ENCODE measurements at regions not wholly inside any gene's neighbourhood (a gene's known extent, or its start where the extent isn't known, plus 50 kb on each side); places are given as distances from the start of the nearest gene placed in this dataset.

DNA sequence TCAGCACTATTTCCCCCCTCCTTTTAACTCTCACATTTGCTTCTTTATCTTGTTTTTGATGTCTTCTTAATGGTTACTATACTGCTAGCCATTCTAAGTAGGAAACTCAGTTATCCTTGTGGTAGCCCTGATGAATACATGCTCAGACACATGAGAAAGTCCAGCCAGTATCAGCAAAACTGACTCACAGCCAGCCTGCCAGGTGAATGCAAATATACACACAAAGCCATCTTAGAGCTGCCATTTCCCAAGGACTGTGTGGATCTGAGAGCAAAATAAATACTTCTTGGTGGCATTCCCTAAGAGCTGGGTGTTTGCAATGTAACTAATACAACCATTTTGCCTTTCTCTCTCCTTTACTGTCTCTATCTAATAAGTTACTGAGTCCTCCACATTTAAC, 455.2 kb downstream of the CCER1 start:
- Histone ChIP-seq H3K4me2 (ENCODE audit: low read length) (no peak overlapping the region), H3K4me1 (ENCODE audit: control insufficient read depth, insufficient read depth, low read length) (no peaks in the 10 kb centered on the region), H3K9me3 (replicated peaks; ENCODE audit: low read length) (no peaks in the 10 kb centered on the region), H3K9ac (ENCODE audit: low read depth, low read length) (no peak overlapping the region), H3K4me3 (ENCODE audit: low read length) (no peak overlapping the region), H3K27me3 (ENCODE audit: control insufficient read depth, insufficient read depth, low read length) (no peaks in the 10 kb centered on the region), H3K36me3 (ENCODE audit: insufficient read depth, low read length) (no peaks in the 10 kb centered on the region)

DNA sequence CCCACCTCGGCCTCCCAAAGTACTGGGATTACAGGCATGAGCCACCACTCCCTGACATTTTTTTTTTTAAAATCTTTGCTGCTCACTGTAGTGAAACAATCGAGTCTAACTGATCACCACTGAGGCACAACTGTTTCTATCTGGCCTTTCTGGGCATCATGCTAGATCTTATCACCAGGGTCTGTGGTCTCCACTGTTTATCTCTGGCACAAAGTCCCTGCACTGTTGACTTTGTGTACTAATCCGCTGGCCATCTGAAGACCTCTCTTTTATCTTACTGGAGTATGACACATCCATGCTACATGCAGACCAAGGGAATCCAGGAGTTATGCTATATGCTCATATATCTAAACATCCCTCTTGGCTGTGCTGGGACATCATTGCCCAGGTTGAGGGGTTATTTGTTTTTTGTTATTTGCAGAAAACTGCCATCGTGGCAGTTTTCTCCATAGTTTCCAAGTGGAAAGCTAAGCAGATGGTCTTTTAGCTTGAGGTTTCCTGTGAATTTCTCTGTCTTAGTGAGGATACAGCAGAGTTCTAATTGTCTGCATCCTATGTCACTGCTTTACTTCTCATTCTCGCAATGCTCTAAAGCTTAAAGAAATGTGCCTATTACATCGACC, 456.9 kb downstream of the CCER1 start:
- H3K4me2 ChIP-seq (ENCODE audit: low read length), result no peak overlapping the region
- no peaks in the 10 kb centered on the region for H3K36me3 ChIP-seq (ENCODE audit: insufficient read depth, low read length)
- H3K4me1 ChIP-seq (ENCODE audit: control insufficient read depth, insufficient read depth, low read length), result no peaks in the 10 kb centered on the region
- no peak overlapping the region for H3K9ac ChIP-seq (ENCODE audit: low read depth, low read length)
- no peak overlapping the region for H3K4me3 ChIP-seq (ENCODE audit: low read length)
- H3K9me3 ChIP-seq (replicated peaks; ENCODE audit: low read length), result no peaks in the 10 kb centered on the region
- H3K27me3 ChIP-seq (ENCODE audit: control insufficient read depth, insufficient read depth, low read length), result no peaks in the 10 kb centered on the region

DNA sequence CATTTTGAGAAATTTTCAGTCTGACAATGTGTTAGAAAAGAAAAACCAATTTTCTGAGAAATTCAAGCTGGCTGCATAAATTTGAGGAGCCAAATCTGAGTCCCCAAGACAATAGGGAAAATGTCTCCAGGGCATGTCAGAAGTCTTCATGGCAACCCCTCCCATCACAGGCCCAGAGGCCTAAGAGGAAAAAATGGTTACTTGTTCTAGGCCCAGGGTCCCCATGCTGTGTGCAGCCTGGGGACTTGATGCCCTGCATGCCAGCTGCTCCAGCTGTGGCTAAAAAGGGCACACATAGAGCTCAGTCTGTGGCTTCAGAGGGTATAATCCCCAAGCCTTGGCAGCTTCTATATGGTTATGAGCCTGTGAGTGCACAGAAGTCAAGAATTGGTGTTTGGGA, 464.6 kb downstream of the CCER1 start:
- H3K9ac ChIP-seq (ENCODE audit: low read depth, low read length), result no peak overlapping the region
- H3K4me1 ChIP-seq (ENCODE audit: control insufficient read depth, insufficient read depth, low read length), result no peaks in the 10 kb centered on the region
- no peak overlapping the region for H3K4me2 ChIP-seq (ENCODE audit: low read length)
- no peak overlapping the region for H3K4me3 ChIP-seq (ENCODE audit: low read length)
- no peaks in the 10 kb centered on the region for H3K9me3 ChIP-seq (replicated peaks; ENCODE audit: low read length)
- H3K27me3 ChIP-seq (ENCODE audit: control insufficient read depth, insufficient read depth, low read length), result no peaks in the 10 kb centered on the region
- H3K36me3 ChIP-seq (ENCODE audit: insufficient read depth, low read length), result no peaks in the 10 kb centered on the region

DNA sequence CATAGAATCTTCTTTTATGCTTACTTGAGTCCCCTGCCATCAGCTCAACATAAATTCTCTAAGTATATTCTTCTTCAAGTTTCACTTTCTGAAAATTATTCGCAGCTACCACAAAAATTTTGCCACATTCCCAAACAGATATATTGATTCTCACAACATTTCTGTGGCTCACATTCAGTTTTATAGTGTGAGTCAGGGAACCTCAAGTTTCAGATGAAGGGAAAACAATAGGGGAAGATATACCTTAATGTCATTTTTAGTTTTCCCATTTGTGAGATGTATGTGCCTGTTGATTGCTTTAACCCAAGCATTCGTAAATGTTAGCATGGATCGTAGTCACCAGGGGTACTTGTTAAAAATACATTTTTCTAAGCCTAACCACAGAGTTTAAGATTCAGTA, 465.8 kb downstream of the CCER1 start:
- Histone ChIP-seq H3K27me3 (ENCODE audit: control insufficient read depth, insufficient read depth, low read length) (no peaks in the 10 kb centered on the region), H3K4me1 (ENCODE audit: control insufficient read depth, insufficient read depth, low read length) (no peaks in the 10 kb centered on the region), H3K9me3 (replicated peaks; ENCODE audit: low read length) (no peaks in the 10 kb centered on the region), H3K9ac (ENCODE audit: low read depth, low read length) (no peak overlapping the region), H3K36me3 (ENCODE audit: insufficient read depth, low read length) (no peaks in the 10 kb centered on the region), H3K4me3 (ENCODE audit: low read length) (no peak overlapping the region), H3K4me2 (ENCODE audit: low read length) (no peak overlapping the region)

DNA sequence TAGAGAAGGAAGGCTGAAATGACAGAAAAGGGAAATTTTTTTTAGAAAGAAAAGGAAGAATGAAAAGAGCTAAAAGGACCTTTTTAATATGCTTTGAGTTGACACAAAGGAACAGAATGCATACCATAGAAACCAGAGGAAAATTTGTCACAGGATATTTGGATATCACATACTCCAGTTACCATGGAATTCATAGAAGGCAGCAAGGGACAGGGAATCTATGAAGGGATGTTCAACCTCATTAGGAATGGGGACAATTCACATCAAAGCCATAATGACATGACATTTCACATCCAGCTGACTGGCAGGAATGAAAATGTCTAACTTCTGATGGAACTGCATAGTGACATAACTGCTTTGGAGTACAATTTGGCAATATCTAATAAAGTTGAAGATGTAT, 469.4 kb downstream of the CCER1 start:
- Histone ChIP-seq H3K36me3 (ENCODE audit: insufficient read depth, low read length) (no peaks in the 10 kb centered on the region), H3K9ac (ENCODE audit: low read depth, low read length) (no peak overlapping the region), H3K4me3 (ENCODE audit: low read length) (no peak overlapping the region), H3K4me2 (ENCODE audit: low read length) (no peak overlapping the region), H3K9me3 (replicated peaks; ENCODE audit: low read length) (no peaks in the 10 kb centered on the region), H3K4me1 (ENCODE audit: control insufficient read depth, insufficient read depth, low read length) (no peaks in the 10 kb centered on the region), H3K27me3 (ENCODE audit: control insufficient read depth, insufficient read depth, low read length) (no peaks in the 10 kb centered on the region)

DNA sequence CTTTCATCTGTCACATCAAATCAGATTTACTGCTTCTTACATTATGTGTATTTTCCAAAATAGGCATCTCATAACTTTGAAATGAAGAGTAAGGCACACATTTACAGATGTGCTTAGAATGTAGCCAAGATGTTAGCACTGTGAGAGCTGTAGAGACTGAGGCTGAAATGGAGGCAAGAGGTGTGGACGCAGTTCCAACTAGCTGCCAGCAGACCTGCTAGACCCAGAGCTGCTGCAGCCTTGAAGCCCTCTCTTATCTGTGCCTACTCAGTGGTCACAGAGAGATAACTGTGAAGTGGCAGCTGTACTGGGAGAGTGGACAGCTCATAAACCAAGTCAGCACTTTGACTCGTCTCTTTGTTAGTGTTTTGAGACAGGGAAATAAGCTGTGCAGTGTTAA, 470.9 kb downstream of the CCER1 start:
- Histone ChIP-seq H3K4me1 (ENCODE audit: control insufficient read depth, insufficient read depth, low read length) (no peaks in the 10 kb centered on the region), H3K9ac (ENCODE audit: low read depth, low read length) (no peak overlapping the region), H3K4me3 (ENCODE audit: low read length) (no peak overlapping the region), H3K36me3 (ENCODE audit: insufficient read depth, low read length) (no peaks in the 10 kb centered on the region), H3K27me3 (ENCODE audit: control insufficient read depth, insufficient read depth, low read length) (no peaks in the 10 kb centered on the region), H3K9me3 (replicated peaks; ENCODE audit: low read length) (no peaks in the 10 kb centered on the region), H3K4me2 (ENCODE audit: low read length) (no peak overlapping the region)

DNA sequence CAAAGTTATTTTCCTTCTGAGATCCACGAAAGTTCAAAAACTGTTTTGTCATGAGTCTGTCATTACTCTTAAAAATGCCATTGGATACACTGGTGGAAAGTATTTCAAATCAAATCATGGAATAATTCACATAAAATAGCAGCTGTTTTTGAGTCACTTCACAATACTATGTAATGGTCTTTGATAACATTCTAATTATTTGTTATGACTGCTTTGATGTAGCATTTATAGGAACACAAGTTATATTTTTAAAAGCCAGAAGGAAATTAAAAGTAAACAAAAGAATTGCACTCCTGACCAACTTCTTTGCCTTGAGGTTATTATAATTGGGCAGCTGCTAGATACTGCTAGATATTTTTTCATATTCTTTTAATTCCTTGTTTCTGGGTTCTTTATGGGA, 473.2 kb downstream of the CCER1 start:
- no peak overlapping the region for H3K4me2 ChIP-seq (ENCODE audit: low read length)
- no peaks in the 10 kb centered on the region for H3K4me1 ChIP-seq (ENCODE audit: control insufficient read depth, insufficient read depth, low read length)
- no peak overlapping the region for H3K9ac ChIP-seq (ENCODE audit: low read depth, low read length)
- no peaks in the 10 kb centered on the region for H3K27me3 ChIP-seq (ENCODE audit: control insufficient read depth, insufficient read depth, low read length)
- H3K4me3 ChIP-seq (ENCODE audit: low read length), result no peak overlapping the region
- no peaks in the 10 kb centered on the region for H3K9me3 ChIP-seq (replicated peaks; ENCODE audit: low read length)
- H3K36me3 ChIP-seq (ENCODE audit: insufficient read depth, low read length), result no peaks in the 10 kb centered on the region

DNA sequence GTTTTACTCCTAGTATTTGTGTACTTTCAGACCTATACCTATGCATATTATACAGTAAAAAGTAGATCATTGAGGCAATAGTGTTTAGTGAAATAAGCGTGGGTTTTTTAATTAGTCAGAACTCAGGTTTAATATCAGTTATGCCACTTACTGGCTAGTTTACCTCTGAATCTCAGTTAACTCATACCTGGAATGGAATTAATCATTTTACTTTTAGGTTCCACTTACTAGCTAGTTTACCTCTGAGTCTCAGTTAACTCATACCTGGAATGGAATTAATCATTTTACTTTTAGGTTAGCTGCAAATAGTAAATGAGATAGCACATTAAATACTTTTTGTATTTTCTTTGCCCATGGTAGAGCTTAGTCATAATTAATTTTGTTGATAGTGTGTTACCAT, 475.7 kb downstream of the CCER1 start:
- no peak overlapping the region for H3K4me2 ChIP-seq (ENCODE audit: low read length)
- no peaks in the 10 kb centered on the region for H3K9me3 ChIP-seq (replicated peaks; ENCODE audit: low read length)
- no peaks in the 10 kb centered on the region for H3K27me3 ChIP-seq (ENCODE audit: control insufficient read depth, insufficient read depth, low read length)
- H3K36me3 ChIP-seq (ENCODE audit: insufficient read depth, low read length), result no peaks in the 10 kb centered on the region
- no peak overlapping the region for H3K4me3 ChIP-seq (ENCODE audit: low read length)
- no peak overlapping the region for H3K9ac ChIP-seq (ENCODE audit: low read depth, low read length)
- H3K4me1 ChIP-seq (ENCODE audit: control insufficient read depth, insufficient read depth, low read length), result no peaks in the 10 kb centered on the region

DNA sequence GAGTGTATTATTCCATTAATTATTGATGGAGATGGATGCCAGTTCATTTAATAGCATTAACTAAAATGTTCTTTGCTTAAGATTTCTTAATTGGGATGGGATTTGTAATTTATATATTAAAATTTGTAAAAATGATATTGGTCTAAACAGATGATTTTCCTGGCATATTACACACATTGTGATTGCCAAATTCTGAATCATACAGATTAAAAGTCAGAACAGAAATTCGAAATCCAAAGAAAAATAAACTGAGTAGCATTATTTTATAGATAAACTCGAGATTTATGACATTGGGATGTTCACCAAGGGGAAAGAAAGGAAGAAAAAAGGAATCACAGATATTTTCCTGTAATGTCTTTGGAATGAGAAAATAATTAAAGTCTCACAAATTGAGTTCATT, 481.1 kb downstream of the CCER1 start:
- Histone ChIP-seq H3K4me2 (ENCODE audit: low read length) (no peak overlapping the region), H3K27me3 (ENCODE audit: control insufficient read depth, insufficient read depth, low read length) (no peaks in the 10 kb centered on the region), H3K4me3 (ENCODE audit: low read length) (no peak overlapping the region), H3K36me3 (ENCODE audit: insufficient read depth, low read length) (no peaks in the 10 kb centered on the region), H3K9ac (ENCODE audit: low read depth, low read length) (no peak overlapping the region), H3K9me3 (replicated peaks; ENCODE audit: low read length) (no peaks in the 10 kb centered on the region), H3K4me1 (ENCODE audit: control insufficient read depth, insufficient read depth, low read length) (peaks cover 4% of the 10 kb centered on the region)

DNA sequence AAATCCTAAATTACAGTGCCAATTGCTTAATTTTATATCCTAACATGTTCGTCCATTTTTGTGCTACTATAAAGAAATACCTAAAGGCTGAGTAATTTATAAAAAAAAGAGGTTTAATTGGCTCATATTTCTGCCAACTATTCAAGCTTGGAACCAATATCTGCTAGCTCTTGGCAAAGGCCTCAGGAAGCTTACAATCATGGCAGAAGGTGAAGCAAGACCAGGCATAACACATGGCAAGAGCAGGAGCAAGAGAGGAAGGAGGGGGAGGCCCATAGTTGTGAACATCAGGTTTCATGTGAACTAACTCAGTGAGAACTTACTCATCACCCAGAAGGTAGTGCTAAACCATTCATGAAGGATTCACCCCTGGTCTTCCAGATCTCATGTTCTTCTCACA, 494.3 kb downstream of the CCER1 start:
- Histone ChIP-seq H3K9ac (ENCODE audit: low read depth, low read length) (no peak overlapping the region), H3K4me1 (ENCODE audit: control insufficient read depth, insufficient read depth, low read length) (no peaks in the 10 kb centered on the region)

DNA sequence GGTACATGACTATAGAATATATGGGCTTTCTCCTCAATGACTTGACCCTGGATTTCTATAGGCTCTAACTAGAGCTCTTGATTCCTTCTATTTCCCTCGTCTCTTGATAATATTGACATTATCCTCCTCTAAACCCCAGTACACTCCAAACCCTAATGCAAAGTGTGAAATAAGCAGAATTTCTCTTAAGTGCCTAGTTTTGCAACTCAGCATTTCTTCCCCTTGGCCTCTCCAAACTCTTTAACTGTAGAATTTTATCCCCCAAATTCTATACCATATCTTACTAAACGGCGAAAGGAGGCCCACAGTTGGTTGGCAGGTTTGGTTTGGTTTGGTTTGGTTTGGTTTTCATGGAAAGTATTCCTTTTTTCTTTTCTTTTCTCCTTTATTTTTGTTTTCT, 498.7 kb downstream of the CCER1 start:
- H3K4me3 ChIP-seq (ENCODE audit: low read length), result no peak overlapping the region
- no peaks in the 10 kb centered on the region for H3K27me3 ChIP-seq (ENCODE audit: control insufficient read depth, insufficient read depth, low read length)
- H3K9me3 ChIP-seq (replicated peaks; ENCODE audit: low read length), result no peaks in the 10 kb centered on the region
- no peaks in the 10 kb centered on the region for H3K4me1 ChIP-seq (ENCODE audit: control insufficient read depth, insufficient read depth, low read length)
- no peak overlapping the region for H3K9ac ChIP-seq (ENCODE audit: low read depth, low read length)
- H3K4me2 ChIP-seq (ENCODE audit: low read length), result no peak overlapping the region
- H3K36me3 ChIP-seq (ENCODE audit: insufficient read depth, low read length), result no peaks in the 10 kb centered on the region

More for the DNA sequence above, 494.3 kb downstream of the CCER1 start:
- no peaks in the 10 kb centered on the region for H3K36me3 ChIP-seq (ENCODE audit: insufficient read depth, low read length)
- no peak overlapping the region for H3K4me2 ChIP-seq (ENCODE audit: low read length)
- no peak overlapping the region for H3K4me3 ChIP-seq (ENCODE audit: low read length)
- H3K9me3 ChIP-seq (replicated peaks; ENCODE audit: low read length), result no peaks in the 10 kb centered on the region
- H3K27me3 ChIP-seq (ENCODE audit: control insufficient read depth, insufficient read depth, low read length), result no peaks in the 10 kb centered on the region

DNA sequence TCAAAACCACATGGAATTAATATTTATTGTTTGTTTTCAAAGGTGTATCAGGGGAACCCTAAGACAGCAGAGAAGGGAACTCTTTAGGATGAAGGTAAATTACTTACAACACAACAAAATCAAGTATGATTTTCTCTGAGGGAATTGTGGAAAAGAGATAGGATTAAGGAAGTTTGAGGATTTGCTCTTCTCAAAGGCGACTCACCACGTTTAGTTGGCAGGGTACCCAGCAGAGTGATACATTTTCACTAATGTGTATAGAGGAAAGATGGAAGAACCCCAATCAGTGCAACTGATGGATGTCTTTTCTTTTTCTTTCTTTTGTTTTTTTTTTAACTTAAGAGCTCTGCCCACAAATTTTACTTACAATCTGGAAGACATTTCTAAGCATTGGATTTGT, 499.2 kb downstream of the CCER1 start:
- H3K27me3 ChIP-seq (ENCODE audit: control insufficient read depth, insufficient read depth, low read length), result no peaks in the 10 kb centered on the region
- no peaks in the 10 kb centered on the region for H3K4me1 ChIP-seq (ENCODE audit: control insufficient read depth, insufficient read depth, low read length)
- no peaks in the 10 kb centered on the region for H3K36me3 ChIP-seq (ENCODE audit: insufficient read depth, low read length)
- H3K4me2 ChIP-seq (ENCODE audit: low read length), result no peak overlapping the region
- no peak overlapping the region for H3K4me3 ChIP-seq (ENCODE audit: low read length)
- H3K9me3 ChIP-seq (replicated peaks; ENCODE audit: low read length), result no peaks in the 10 kb centered on the region
- no peak overlapping the region for H3K9ac ChIP-seq (ENCODE audit: low read depth, low read length)
